Upper lobe of left lung (tissue), 4 donors: ENCODE measurements at regions not wholly inside any gene's neighbourhood (a gene's known extent, or its start where the extent isn't known, plus 50 kb on each side); places are given as distances from the start of the nearest gene placed in this dataset.

Experiments used
- CTCF ChIP-seq, 6 experiments: fragments of 450-650 bp in 4 of 6; fragments of 200-600 bp in 2 of 6; sonication (generic) in 2 of 6; IDR thresholded peaks; one replicate each; pipeline ENCODE4 v1.5.1; 2016 to 2019; ENCODE audit warnings: antibody characterized with exemption in 6 of 6
- POLR2A ChIP-seq, 4 donors: fragments of 450-650 bp; IDR thresholded peaks; one replicate each; pipeline ENCODE4 v1.5.1; 2016 to 2017; ENCODE audit warnings: antibody characterized with exemption in 4 of 4, mild to moderate bottlenecking in 2 of 4
- POLR2AphosphoS5 ChIP-seq, 2 donors: sonication (generic); formaldehyde crosslinking; IDR thresholded peaks; one replicate each; pipeline ENCODE4 v1.5.1; 2017; ENCODE audit warnings: antibody characterized with exemption in 2 of 2

GRCh38 chr2:204292439-204292838 is 252.8 kb upstream of the PARD3B start:
- TF ChIP-seq CTCF (IDR thresholded peaks at IDR 0.05) (no peak), POLR2A (IDR thresholded peaks at IDR 0.05) (no peak), POLR2AphosphoS5 (IDR thresholded peaks at IDR 0.05) (no peak)
